ENCODE measurements at regions not wholly inside any gene's neighbourhood (a gene's known extent, or its start where the extent isn't known, plus 50 kb on each side); places are given as distances from the start of the nearest gene placed in this dataset.

- DNase-seq (ENCODE audit: low spot score) = no peak
- TF ChIP-seq CTCF (IDR thresholded peaks at IDR 0.05; ENCODE audit: extremely low read depth, missing control alignments) = no peak
These were observed 853.8 kb downstream of the MAFB start for GRCh38 chr20:39835130-39835842.

GRCh38 chr20:39830903-39831302 is 858.1 kb downstream of the MAFB start:
- DNase-seq (ENCODE audit: low spot score) = no peak
- no peak for TF ChIP-seq CTCF (IDR thresholded peaks at IDR 0.05; ENCODE audit: extremely low read depth, missing control alignments)

- no peak for TF ChIP-seq CTCF (IDR thresholded peaks at IDR 0.05; ENCODE audit: extremely low read depth, missing control alignments)
- DNase-seq (ENCODE audit: low spot score) = peak; percentile 75
These were observed 859.4 kb downstream of the MAFB start for GRCh38 chr20:39829661-39830060.

GRCh38 chr20:39829256-39829655 is 859.8 kb downstream of the MAFB start:
- DNase-seq (ENCODE audit: low spot score) = peak; percentile 9
- no peak for TF ChIP-seq CTCF (IDR thresholded peaks at IDR 0.05; ENCODE audit: extremely low read depth, missing control alignments)

- peak; percentile 20 for DNase-seq (ENCODE audit: low spot score)
- TF ChIP-seq CTCF (IDR thresholded peaks at IDR 0.05; ENCODE audit: extremely low read depth, missing control alignments) = no peak
These were observed 863.1 kb downstream of the MAFB start for GRCh38 chr20:39825950-39826349.

GRCh38 chr20:39825524-39825923 is 863.4 kb downstream of the DHX35 start:
- no peak for TF ChIP-seq CTCF (IDR thresholded peaks at IDR 0.05; ENCODE audit: extremely low read depth, missing control alignments)
- no peak for DNase-seq (ENCODE audit: low spot score)

GRCh38 chr20:39823224-39823623 is 861.1 kb downstream of the DHX35 start:
- no peak for DNase-seq (ENCODE audit: low spot score)
- TF ChIP-seq CTCF (IDR thresholded peaks at IDR 0.05; ENCODE audit: extremely low read depth, missing control alignments) = no peak
